H1 (cell line): ENCODE measurements at regions not wholly inside any gene's neighbourhood (a gene's known extent, or its start where the extent isn't known, plus 50 kb on each side); places are given as distances from the start of the nearest gene placed in this dataset.

Source experiments
- CTCF ChIA-PET: fragments of 300-600 bp; sonication (Branson Sonifier 250); formaldehyde crosslinking; loops from one replicate; lab custom pipeline; 2021; ENCODE audit not compliant: partially characterized antibody; lab: Charles Lee
- POLR2A ChIA-PET: fragments of 300-600 bp; sonication (Branson Sonifier 250); formaldehyde crosslinking; loops from one replicate; lab custom pipeline; 2021; ENCODE audit warnings: inconsistent platforms; ENCODE audit not compliant: partially characterized antibody; lab: Charles Lee
- DNase-seq, 2 experiments: peaks; one replicate each; pipeline versions ENCODE4 v3.0.0 to v3.0.0-alpha.2; 2010 to 2022; ENCODE audit warnings: low spot score in 2 of 2, low read depth in 1 of 2, mixed read lengths in 1 of 2
- FAIRE-seq: peaks from 2 replicates; lab custom pipeline; 2011; peaks lifted over from hg19 to GRCh38; lab: Jason Lieb, UNC
- H2AFZ ChIP-seq: 2 replicates; pipeline ENCODE4 v1.8.1; 2012; ENCODE audit warnings: low read length, inconsistent platforms
- H2AK5ac ChIP-seq: 2 replicates; pipeline ENCODE4 v1.6.1; 2013; ENCODE audit warnings: low read depth, low read length
- H2BK120ac ChIP-seq: replicated peaks from 2 replicates; pipeline ENCODE3; 2013; ENCODE audit warnings: low read depth, low read length, inconsistent platforms
- H2BK12ac ChIP-seq: 2 replicates; pipeline ENCODE4 v1.6.1; 2013; ENCODE audit warnings: low read depth, low read length
- H2BK15ac ChIP-seq: 2 replicates; pipeline ENCODE4 v1.6.1; 2013; ENCODE audit warnings: low read length
- H2BK20ac ChIP-seq: 2 replicates; pipeline ENCODE4 v1.6.1; 2013; ENCODE audit warnings: low read length
- H2BK5ac ChIP-seq: 2 replicates; pipeline ENCODE4 v1.6.1; 2013; ENCODE audit warnings: low read depth, low read length
- H3K14ac ChIP-seq: 2 replicates; pipeline ENCODE4 v1.6.1; 2013; ENCODE audit warnings: inconsistent platforms; ENCODE audit not compliant: insufficient read length
- H3K18ac ChIP-seq: 2 replicates; pipeline ENCODE4 v1.6.1; 2013; ENCODE audit warnings: low read length; ENCODE audit errors: extremely low read depth
- H3K23ac ChIP-seq: 2 replicates; pipeline ENCODE4 v1.6.1; 2013; ENCODE audit warnings: inconsistent platforms; ENCODE audit not compliant: insufficient read length
- H3K23me2 ChIP-seq: 2 replicates; pipeline ENCODE4 v1.6.1; 2013; ENCODE audit warnings: low read depth, low read length
- H3K27ac ChIP-seq: 2 replicates; pipeline ENCODE4 v1.6.1; 2011; ENCODE audit warnings: low read depth, low read length, inconsistent platforms
- H3K27me3 ChIP-seq, 4 experiments: replicated peaks in 1 of 4; 1 replicate in 1 of 4; 2 replicates in 3 of 4; pipeline versions ENCODE4 v1.6.1 to v1.8.1; 2011 to 2013; ENCODE audit warnings: low read length in 3 of 4, mild to moderate bottlenecking in 3 of 4, inconsistent platforms in 2 of 4, mixed read lengths in 2 of 4, moderate library complexity in 1 of 4; ENCODE audit not compliant: control insufficient read depth in 3 of 4, insufficient read depth in 3 of 4; ENCODE audit errors: extremely low read depth in 1 of 4
- H3K36me3 ChIP-seq, 4 experiments: 2 replicates each; pipeline versions ENCODE4 v1.6.1 to v1.8.1; 2011 to 2013; ENCODE audit warnings: mild to moderate bottlenecking in 4 of 4, low read length in 3 of 4, moderate library complexity in 2 of 4, control low read depth in 1 of 4, inconsistent platforms in 1 of 4; ENCODE audit not compliant: insufficient read depth in 4 of 4, control insufficient read depth in 2 of 4
- H3K4ac ChIP-seq: replicated peaks from 2 replicates; pipeline ENCODE3; 2013; ENCODE audit warnings: low read length, low read depth, mixed read lengths, inconsistent platforms; ENCODE audit not compliant: insufficient read length
- H3K4me1 ChIP-seq, 4 experiments: replicated peaks in 1 of 4; 1 replicate in 1 of 4; 2 replicates in 3 of 4; pipeline versions ENCODE4 v1.6.1 to v1.8.1; 2011 to 2013; ENCODE audit warnings: low read length in 3 of 4, inconsistent platforms in 2 of 4, mixed read lengths in 1 of 4; ENCODE audit not compliant: insufficient read depth in 4 of 4, control insufficient read depth in 3 of 4
- H3K4me2 ChIP-seq, 2 experiments: 2 replicates each; pipeline versions ENCODE4 v1.6.1 to v1.8.1; 2011 to 2013; ENCODE audit warnings: low read depth in 2 of 2, low read length in 2 of 2, control low read depth in 1 of 2, inconsistent platforms in 1 of 2, mild to moderate bottlenecking in 1 of 2; ENCODE audit not compliant: insufficient read depth in 1 of 2
- H3K4me3 ChIP-seq, 4 experiments: fragments of 200-600, 300-600 bp in 1 of 4; sonication (generic), shearing (Covaris generic), sonication (Bioruptor Twin) in 1 of 4; 2 replicates each; pipeline versions ENCODE4 v1.5.1 to v1.8.1; 2011 to 2016; ENCODE audit warnings: low read length in 4 of 4, low read depth in 3 of 4, control low read depth in 2 of 4, inconsistent platforms in 2 of 4, mild to moderate bottlenecking in 2 of 4, mixed read lengths in 1 of 4, moderate library complexity in 1 of 4; ENCODE audit not compliant: insufficient read depth in 2 of 4; ENCODE audit errors: extremely low read depth in 1 of 4
- H3K56ac ChIP-seq: replicated peaks from 2 replicates; pipeline ENCODE3; 2013; ENCODE audit warnings: low read depth, mild to moderate bottlenecking, mixed read lengths, low read length, inconsistent platforms; ENCODE audit not compliant: insufficient read length
- H3K79me1 ChIP-seq: 2 replicates; pipeline ENCODE4 v1.6.1; 2013; ENCODE audit warnings: low read depth, low read length, control low read depth
- H3K79me2 ChIP-seq, 2 experiments: 2 replicates each; pipeline versions ENCODE4 v1.6.1 to v1.8.1; 2012 to 2013; ENCODE audit warnings: low read length in 2 of 2, mild to moderate bottlenecking in 2 of 2, inconsistent platforms in 1 of 2; ENCODE audit not compliant: insufficient read depth in 2 of 2, control insufficient read depth in 1 of 2
- H3K9ac ChIP-seq, 4 experiments: replicated peaks in 1 of 4; 1 replicate in 1 of 4; 2 replicates in 3 of 4; pipeline versions ENCODE4 v1.6.1 to v1.8.1; 2011 to 2013; ENCODE audit warnings: low read depth in 3 of 4, low read length in 3 of 4, control low read depth in 2 of 4, mild to moderate bottlenecking in 2 of 4, moderate library complexity in 2 of 4, inconsistent platforms in 1 of 4; ENCODE audit errors: extremely low read depth in 1 of 4
- H3K9me3 ChIP-seq, 2 experiments: 2 replicates each; pipeline versions ENCODE4 v1.6.1 to v1.8.1; 2012 to 2013; ENCODE audit warnings: mild to moderate bottlenecking in 2 of 2, moderate library complexity in 2 of 2, control low read depth in 1 of 2, inconsistent platforms in 1 of 2, low read depth in 1 of 2, low read length in 1 of 2, mixed read lengths in 1 of 2; ENCODE audit not compliant: insufficient read depth in 2 of 2
- H4K20me1 ChIP-seq, 2 experiments: replicated peaks in 1 of 2; 2 replicates each; pipeline versions ENCODE3 to v1.8.1; 2011 to 2013; ENCODE audit warnings: inconsistent platforms in 2 of 2, low read length in 2 of 2, mild to moderate bottlenecking in 1 of 2; ENCODE audit not compliant: insufficient read depth in 2 of 2, control insufficient read depth in 1 of 2
- H4K5ac ChIP-seq: 2 replicates; pipeline ENCODE4 v1.6.1; 2013; ENCODE audit warnings: low read length, low read depth, mixed read lengths, inconsistent platforms; ENCODE audit not compliant: insufficient read length
- H4K8ac ChIP-seq: 2 replicates; pipeline ENCODE4 v1.8.0; 2013; ENCODE audit warnings: mild to moderate bottlenecking, moderate library complexity, low read length, inconsistent platforms; ENCODE audit not compliant: insufficient read depth; ENCODE audit errors: extremely low read depth
- H4K91ac ChIP-seq: replicated peaks from 2 replicates; pipeline ENCODE3; 2013; ENCODE audit warnings: low read length, mixed read lengths, inconsistent platforms; ENCODE audit not compliant: insufficient read length
- ASH2L ChIP-seq: fragments of 200-600, 300-600 bp; sonication (generic); IDR thresholded peaks from one replicate; pipeline ENCODE4 v1.7.1; 2017; ENCODE audit warnings: low read length
- BACH1 ChIP-seq: IDR thresholded peaks from 2 replicates; pipeline ENCODE4 v1.6.1; 2012; ENCODE audit warnings: low read length, improper control_type of control experiment
- CBX5 ChIP-seq: fragments of 300-800, 300-1000 bp; sonication (generic); IDR thresholded peaks from 2 replicates; pipeline ENCODE4 v1.7.1; 2016; ENCODE audit warnings: antibody characterized with exemption, low read length, low read depth
- EP300 ChIP-seq, 2 experiments: IDR thresholded peaks; 1 replicate in 1 of 2; 2 replicates in 1 of 2; pipeline ENCODE4 v1.6.1; 2011 to 2012; ENCODE audit warnings: low read depth in 2 of 2, low read length in 2 of 2, mild to moderate bottlenecking in 2 of 2, borderline replicate concordance in 1 of 2, inconsistent platforms in 1 of 2, moderate library complexity in 1 of 2
- JUND ChIP-seq: IDR thresholded peaks from 2 replicates; pipeline ENCODE4 v1.6.1; 2011; ENCODE audit warnings: mild to moderate bottlenecking, improper control_type of control experiment, low read length
- KDM4A ChIP-seq: IDR thresholded peaks from one replicate; pipeline ENCODE4 v1.7.1; 2012; ENCODE audit warnings: low read depth, mild to moderate bottlenecking, moderate library complexity, low read length, inconsistent platforms; ENCODE audit not compliant: severe bottlenecking
- MAFK ChIP-seq: IDR thresholded peaks from 2 replicates; pipeline ENCODE4 v1.6.1; 2012; ENCODE audit warnings: low read depth, mild to moderate bottlenecking, improper control_type of control experiment, low read length
- NRF1 ChIP-seq: IDR thresholded peaks from 2 replicates; pipeline ENCODE4 v1.6.1; 2011; ENCODE audit warnings: mild to moderate bottlenecking, low read depth, low read length, improper control_type of control experiment
- PHF8 ChIP-seq: fragments of 200-600 bp; sonication (generic); conservative IDR thresholded peaks from 2 replicates; pipeline ENCODE4 v1.7.1; 2012; ENCODE audit warnings: low read depth, mild to moderate bottlenecking, inconsistent platforms, low read length, moderate library complexity
- POU5F1 ChIP-seq: IDR thresholded peaks from 2 replicates; pipeline ENCODE4 v1.6.1; 2011; ENCODE audit warnings: low read depth, mild to moderate bottlenecking, low read length, moderate library complexity
- RAD21 ChIP-seq, 2 experiments: IDR thresholded peaks in 1 of 2; conservative IDR thresholded peaks in 1 of 2; 2 replicates each; pipeline ENCODE4 v1.6.1; 2011; ENCODE audit warnings: low read depth in 2 of 2, low read length in 2 of 2, improper control_type of control experiment in 1 of 2, inconsistent platforms in 1 of 2, mild to moderate bottlenecking in 1 of 2, moderate library complexity in 1 of 2
- SAP30 ChIP-seq: fragments of 300-600 bp; sonication (generic); IDR thresholded peaks from 2 replicates; pipeline ENCODE4 v1.7.1; 2012; ENCODE audit warnings: low read length, moderate library complexity, mild to moderate bottlenecking, inconsistent platforms; ENCODE audit not compliant: insufficient read depth, insufficient replicate concordance
- SIRT6 ChIP-seq: IDR thresholded peaks from one replicate; pipeline ENCODE4 v1.7.1; 2012; ENCODE audit warnings: low read length, inconsistent platforms
- TBP ChIP-seq: IDR thresholded peaks from 2 replicates; pipeline ENCODE4 v1.6.1; 2011; ENCODE audit warnings: low read depth, low read length, improper control_type of control experiment
- USF2 ChIP-seq: IDR thresholded peaks from 2 replicates; pipeline ENCODE4 v1.6.1; 2011; ENCODE audit warnings: low read length, improper control_type of control experiment

DNA sequence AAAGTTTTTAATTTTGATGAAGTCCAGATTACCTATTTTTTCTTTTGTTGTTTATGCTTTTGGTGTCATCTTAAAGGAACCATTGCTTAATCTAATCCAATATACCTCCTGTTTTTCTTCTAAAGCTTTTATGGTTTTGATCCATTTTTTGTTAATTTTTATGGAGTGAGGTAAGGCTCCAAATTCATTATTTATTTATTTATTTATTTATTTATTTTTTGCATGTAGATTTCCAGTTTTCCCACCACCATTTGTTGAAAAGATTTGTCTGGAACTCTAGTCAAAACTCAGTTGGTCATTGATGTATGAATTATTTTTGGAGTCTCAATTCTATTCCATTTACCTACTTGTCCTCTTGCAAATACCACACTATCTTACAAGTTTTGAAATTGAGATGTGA lies 99.4 kb upstream of the RBMS1 start:
- Histone ChIP-seq H3K79me2 (no peaks in the 10 kb centered on the region), H3K9ac (no peak overlapping the region), H3K27ac (no peak overlapping the region), H4K91ac (no peak overlapping the region), H3K4me1 (no peaks in the 10 kb centered on the region), H3K23ac (no peak overlapping the region), H3K56ac (no peak overlapping the region), H4K5ac (no peak overlapping the region), H4K8ac (no peak overlapping the region), H3K79me1 (no peaks in the 10 kb centered on the region), H2BK120ac (no peak overlapping the region), H3K4ac (no peak overlapping the region), H2AK5ac (no peak overlapping the region), H3K14ac (no peak overlapping the region), H2BK5ac (no peak overlapping the region), H2BK12ac (no peak overlapping the region), H2AFZ (no peak overlapping the region), H3K36me3 (no peaks in the 10 kb centered on the region), H3K18ac (no peak overlapping the region), H2BK20ac (no peak overlapping the region), H3K4me3 (no peak overlapping the region), H3K4me2 (no peak overlapping the region), H3K27me3 (no peaks in the 10 kb centered on the region), H3K9me3 (no peaks in the 10 kb centered on the region), H2BK15ac (no peak overlapping the region), H4K20me1 (no peaks in the 10 kb centered on the region), H3K23me2 (no peaks in the 10 kb centered on the region)
- ChIA-PET POLR2A (no interaction called here), CTCF (no interaction called here)
- DNase-seq (no peak), FAIRE-seq (no peak)
- TF ChIP-seq ASH2L (no peak), RAD21 (IDR thresholded peaks at IDR 0.05 in 1 of 2, conservative IDR thresholded peaks at IDR 0.05 in 1 of 2; ENCODE audit: low read depth in 2 of 2, low read length in 2 of 2) (no peak), JUND (no peak), PHF8 (no peak), CBX5 (no peak), MAFK (no peak), EP300 (IDR thresholded peaks at IDR 0.05; ENCODE audit: borderline replicate concordance in 1 of 2, low read depth in 2 of 2, low read length in 2 of 2) (no peak), NRF1 (no peak), SIRT6 (no peak), USF2 (no peak), POU5F1 (no peak), SAP30 (no peak), KDM4A (no peak), BACH1 (no peak), TBP (no peak)
